ENCODE measurements at regions not wholly inside any gene's neighbourhood (a gene's known extent, or its start where the extent isn't known, plus 50 kb on each side); places are given as distances from the start of the nearest gene placed in this dataset.
A peak's percentile ranks its signal among the peaks of the same experiment; 100 is the strongest.

GRCh38 chr10:78224602-78225001 lies 190.9 kb downstream of the RPS24 start:
- DNase-seq: no peak
- ChIA-PET POLR2A (no interaction called here), CTCF (no interaction called here)
- Mint-ChIP-seq H3K4me3 (no peak overlapping the region), H3K9me3 (no peaks in the 10 kb centered on the region), H3K4me1 (no peaks in the 10 kb centered on the region), H3K36me3 (no peaks in the 10 kb centered on the region), H3K27ac (no peak overlapping the region), H3K27me3 (peaks cover 0 to 20% of the 10 kb centered on the region in 2 donors)
- Histone ChIP-seq H3K4me1 (ENCODE audit: control insufficient read depth in 1 of 2, extremely low read depth in 1 of 2, insufficient read depth in 2 of 2, low read length in 2 of 2) (no peaks in the 10 kb centered on the region), H3K27ac (ENCODE audit: low read length) (no peak overlapping the region), H3K27me3 (replicated peaks in 1 of 2; ENCODE audit: control insufficient read depth in 2 of 2, extremely low read depth in 1 of 2, insufficient read depth in 2 of 2, low read length in 1 of 2) (peaks cover 0 to 42% of the 10 kb centered on the region in 2 experiments), H3K9me3 (no peaks in the 10 kb centered on the region), H3K4me3 (ENCODE audit: control insufficient read depth in 1 of 2, extremely low read depth in 1 of 2, low read length in 1 of 2) (no peak overlapping the region), H3K36me3 (ENCODE audit: control insufficient read depth in 2 of 2, extremely low read depth in 1 of 2, insufficient read depth in 1 of 2, low read length in 1 of 2) (no peaks in the 10 kb centered on the region)
- no peak for ATAC-seq (replicated peaks in 1 of 4)
- WGBS (ENCODE audit: insufficient coverage): 82% methylated on average over 2 of the region's 6 CpGs

DNA sequence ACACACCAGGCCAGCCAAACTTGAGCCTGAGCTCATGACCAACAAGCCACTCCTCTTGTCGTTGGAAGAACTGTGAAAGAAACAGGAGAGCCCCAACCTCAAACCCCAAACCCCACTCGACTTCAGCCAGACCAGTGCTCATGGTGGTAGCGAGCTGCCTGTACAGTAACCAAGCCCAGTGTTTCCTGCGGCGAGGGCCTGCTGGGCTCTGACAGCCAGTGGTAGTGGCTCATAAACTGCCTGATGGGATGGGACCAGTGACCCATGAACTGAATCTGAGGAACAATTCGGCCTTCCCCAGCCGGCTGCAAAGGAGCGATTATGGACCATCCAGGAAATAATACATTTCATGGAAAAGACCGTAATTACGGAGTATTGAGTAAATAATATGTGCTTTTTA lies 191.9 kb downstream of the RPS24 start:
- ChIA-PET CTCF (no interaction called here), POLR2A (no interaction called here)
- Mint-ChIP-seq H3K27ac (no peak overlapping the region), H3K36me3 (no peaks in the 10 kb centered on the region), H3K9me3 (no peaks in the 10 kb centered on the region), H3K4me1 (no peaks in the 10 kb centered on the region), H3K27me3 (peaks cover 0 to 13% of the 10 kb centered on the region in 2 donors), H3K4me3 (no peak overlapping the region)
- no peak for DNase-seq
- H3K4me3 ChIP-seq (ENCODE audit: control insufficient read depth in 1 of 2, extremely low read depth in 1 of 2, low read length in 1 of 2): no peak overlapping the region
- H3K4me1 ChIP-seq (ENCODE audit: control insufficient read depth in 1 of 2, extremely low read depth in 1 of 2, insufficient read depth in 2 of 2, low read length in 2 of 2): no peaks in the 10 kb centered on the region
- H3K36me3 ChIP-seq (ENCODE audit: control insufficient read depth in 2 of 2, extremely low read depth in 1 of 2, insufficient read depth in 1 of 2, low read length in 1 of 2): no peaks in the 10 kb centered on the region
- 75% methylated on average over 5 of the region's 10 CpGs for WGBS (ENCODE audit: insufficient coverage)
- no peak for ATAC-seq (replicated peaks in 1 of 4)
- peaks cover 0 to 42% of the 10 kb centered on the region in 2 experiments for H3K27me3 ChIP-seq (replicated peaks in 1 of 2; ENCODE audit: control insufficient read depth in 2 of 2, extremely low read depth in 1 of 2, insufficient read depth in 2 of 2, low read length in 1 of 2)
- H3K9me3 ChIP-seq: no peaks in the 10 kb centered on the region
- no peak overlapping the region for H3K27ac ChIP-seq (ENCODE audit: low read length)

DNA sequence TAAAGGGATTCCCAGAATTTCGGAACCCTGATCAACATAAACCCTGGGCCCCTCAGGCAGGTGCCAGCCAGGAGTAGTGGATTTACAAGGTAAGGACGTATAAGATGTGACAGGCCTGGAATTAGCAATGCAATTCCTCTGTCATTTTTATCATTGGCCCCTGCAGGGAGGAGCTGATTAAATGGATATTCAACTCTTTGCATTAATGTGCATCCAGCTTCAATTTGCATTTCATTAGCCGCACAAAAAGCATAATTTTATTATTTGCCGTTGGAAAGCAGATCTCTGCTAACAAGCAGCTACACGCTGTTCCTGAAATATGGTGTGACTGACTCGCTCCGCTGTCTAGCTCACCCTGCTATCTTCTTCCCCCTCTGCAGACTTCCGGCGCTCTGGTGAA lies 195.8 kb downstream of the RPS24 start:
- Histone ChIP-seq H3K27me3 (replicated peaks in 1 of 2; ENCODE audit: control insufficient read depth in 2 of 2, extremely low read depth in 1 of 2, insufficient read depth in 2 of 2, low read length in 1 of 2) (peaks cover 0 to 28% of the 10 kb centered on the region in 2 experiments), H3K4me3 (ENCODE audit: control insufficient read depth in 1 of 2, extremely low read depth in 1 of 2, low read length in 1 of 2) (no peak overlapping the region), H3K9me3 (no peaks in the 10 kb centered on the region), H3K36me3 (ENCODE audit: control insufficient read depth in 2 of 2, extremely low read depth in 1 of 2, insufficient read depth in 1 of 2, low read length in 1 of 2) (no peaks in the 10 kb centered on the region), H3K4me1 (ENCODE audit: control insufficient read depth in 1 of 2, extremely low read depth in 1 of 2, insufficient read depth in 2 of 2, low read length in 2 of 2) (no peaks in the 10 kb centered on the region), H3K27ac (ENCODE audit: low read length) (no peak overlapping the region)
- WGBS (ENCODE audit: insufficient coverage): 94% methylated on average over 3 of the region's 9 CpGs
- no peaks in the 10 kb centered on the region for H3K36me3 Mint-ChIP-seq
- DNase-seq: no peak
- H3K9me3 Mint-ChIP-seq: no peaks in the 10 kb centered on the region
- H3K4me1 Mint-ChIP-seq: no peaks in the 10 kb centered on the region
- no peak for ATAC-seq (replicated peaks in 1 of 4)
- H3K27me3 Mint-ChIP-seq: peaks cover 0 to 6% of the 10 kb centered on the region in 2 donors
- H3K4me3 Mint-ChIP-seq: no peak overlapping the region
- no peak overlapping the region for H3K27ac Mint-ChIP-seq
- ChIA-PET CTCF (no interaction called here), POLR2A (no interaction called here)

- Mint-ChIP-seq H3K4me1 (no peaks in the 10 kb centered on the region), H3K27ac (no peak overlapping the region), H3K4me3 (no peak overlapping the region), H3K36me3 (no peaks in the 10 kb centered on the region), H3K9me3 (no peaks in the 10 kb centered on the region), H3K27me3 (peaks cover 0 to 8% of the 10 kb centered on the region in 2 donors)
- 80% methylated on average over 5 of the region's 5 CpGs for WGBS (ENCODE audit: insufficient coverage)
- ATAC-seq (replicated peaks in 1 of 4): no peak
- Histone ChIP-seq H3K4me1 (ENCODE audit: control insufficient read depth in 1 of 2, extremely low read depth in 1 of 2, insufficient read depth in 2 of 2, low read length in 2 of 2) (no peaks in the 10 kb centered on the region), H3K4me3 (ENCODE audit: control insufficient read depth in 1 of 2, extremely low read depth in 1 of 2, low read length in 1 of 2) (no peak overlapping the region), H3K27ac (ENCODE audit: low read length) (no peak overlapping the region), H3K36me3 (ENCODE audit: control insufficient read depth in 2 of 2, extremely low read depth in 1 of 2, insufficient read depth in 1 of 2, low read length in 1 of 2) (no peaks in the 10 kb centered on the region), H3K27me3 (replicated peaks in 1 of 2; ENCODE audit: control insufficient read depth in 2 of 2, extremely low read depth in 1 of 2, insufficient read depth in 2 of 2, low read length in 1 of 2) (peaks cover 0 to 24% of the 10 kb centered on the region in 2 experiments), H3K9me3 (no peaks in the 10 kb centered on the region)
- no peak for DNase-seq
- CTCF ChIA-PET: no interaction called here
- POLR2A ChIA-PET: no interaction called here
These were observed 196.4 kb downstream of the RPS24 start for GRCh38 chr10:78229950-78230675.

GRCh38 chr10:78231327-78231726 lies 197.7 kb downstream of the RPS24 start:
- Mint-ChIP-seq H3K27me3 (peaks cover 0 to 10% of the 10 kb centered on the region in 2 donors), H3K27ac (no peak overlapping the region), H3K36me3 (no peaks in the 10 kb centered on the region), H3K4me1 (no peaks in the 10 kb centered on the region), H3K4me3 (no peak overlapping the region), H3K9me3 (no peaks in the 10 kb centered on the region)
- Histone ChIP-seq H3K27ac (ENCODE audit: low read length) (no peak overlapping the region), H3K27me3 (replicated peaks in 1 of 2; ENCODE audit: control insufficient read depth in 2 of 2, extremely low read depth in 1 of 2, insufficient read depth in 2 of 2, low read length in 1 of 2) (peaks cover 0 to 23% of the 10 kb centered on the region in 2 experiments), H3K4me1 (ENCODE audit: control insufficient read depth in 1 of 2, extremely low read depth in 1 of 2, insufficient read depth in 2 of 2, low read length in 2 of 2) (no peaks in the 10 kb centered on the region), H3K9me3 (no peaks in the 10 kb centered on the region), H3K36me3 (ENCODE audit: control insufficient read depth in 2 of 2, extremely low read depth in 1 of 2, insufficient read depth in 1 of 2, low read length in 1 of 2) (no peaks in the 10 kb centered on the region), H3K4me3 (ENCODE audit: control insufficient read depth in 1 of 2, extremely low read depth in 1 of 2, low read length in 1 of 2) (no peak overlapping the region)
- ChIA-PET POLR2A (no interaction called here), CTCF (no interaction called here)
- no peak for DNase-seq
- WGBS (ENCODE audit: insufficient coverage): 84% methylated on average over 4 of the region's 5 CpGs
- ATAC-seq (replicated peaks in 1 of 4): no peak

DNA sequence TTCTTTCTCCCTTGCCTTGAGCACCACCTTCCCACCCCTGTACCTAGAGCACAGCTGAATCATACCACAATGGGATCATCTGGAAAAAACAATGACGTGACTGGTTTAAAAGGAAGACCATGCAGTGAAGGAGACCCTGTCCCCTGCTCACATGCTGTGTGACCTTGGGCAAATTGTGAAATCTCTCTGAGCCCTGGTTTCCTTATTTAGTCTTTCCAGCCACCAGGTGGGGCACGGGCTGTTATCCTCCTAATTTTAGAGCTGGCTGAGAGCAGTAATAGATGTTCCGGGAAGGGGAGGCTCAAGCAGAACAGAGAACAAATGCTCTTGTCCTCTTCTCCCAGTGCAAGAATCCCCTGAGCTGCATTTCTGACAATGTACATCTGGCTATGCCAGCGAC lies 198.3 kb downstream of the RPS24 start:
- ChIA-PET CTCF (no interaction called here), POLR2A (no interaction called here)
- peaks cover 0 to 11% of the 10 kb centered on the region in 2 donors for H3K27me3 Mint-ChIP-seq
- Histone ChIP-seq H3K27ac (ENCODE audit: low read length) (no peak overlapping the region), H3K4me1 (ENCODE audit: control insufficient read depth in 1 of 2, extremely low read depth in 1 of 2, insufficient read depth in 2 of 2, low read length in 2 of 2) (no peaks in the 10 kb centered on the region), H3K27me3 (replicated peaks in 1 of 2; ENCODE audit: control insufficient read depth in 2 of 2, extremely low read depth in 1 of 2, insufficient read depth in 2 of 2, low read length in 1 of 2) (peaks cover 0 to 22% of the 10 kb centered on the region in 2 experiments), H3K4me3 (ENCODE audit: control insufficient read depth in 1 of 2, extremely low read depth in 1 of 2, low read length in 1 of 2) (no peak overlapping the region), H3K36me3 (ENCODE audit: control insufficient read depth in 2 of 2, extremely low read depth in 1 of 2, insufficient read depth in 1 of 2, low read length in 1 of 2) (no peaks in the 10 kb centered on the region), H3K9me3 (no peaks in the 10 kb centered on the region)
- WGBS (ENCODE audit: insufficient coverage): 80% methylated on average over 4 of the region's 4 CpGs
- H3K36me3 Mint-ChIP-seq: no peaks in the 10 kb centered on the region
- no peaks in the 10 kb centered on the region for H3K9me3 Mint-ChIP-seq
- no peak overlapping the region for H3K27ac Mint-ChIP-seq
- H3K4me3 Mint-ChIP-seq: no peak overlapping the region
- H3K4me1 Mint-ChIP-seq: no peaks in the 10 kb centered on the region
- DNase-seq: peak in 1 of 35 experiments; percentile 5
- no peak for ATAC-seq (replicated peaks in 1 of 4)

All from T-cell (primary cell).